H9 (cell line): ENCODE measurements at regions not wholly inside any gene's neighbourhood (a gene's known extent, or its start where the extent isn't known, plus 50 kb on each side); places are given as distances from the start of the nearest gene placed in this dataset.

Experiments
- DNase-seq: peaks from one replicate; pipeline ENCODE4 v3.0.0-alpha.2; 2017
- H2AFZ ChIP-seq: one replicate; pipeline ENCODE4 v1.6.1; 2013; ENCODE audit warnings: mild to moderate bottlenecking, low read length, control low read depth, moderate library complexity
- H2AK5ac ChIP-seq: 2 replicates; pipeline ENCODE4 v1.6.1; 2013; ENCODE audit warnings: low read length, control low read depth, mixed read lengths; ENCODE audit not compliant: insufficient read length
- H2BK120ac ChIP-seq: one replicate; pipeline ENCODE4 v1.6.1; 2013; ENCODE audit warnings: low read depth, mild to moderate bottlenecking, low read length, control low read depth, inconsistent platforms; ENCODE audit not compliant: poor library complexity, severe bottlenecking
- H2BK12ac ChIP-seq: 2 replicates; pipeline ENCODE4 v1.6.1; 2013; ENCODE audit warnings: low read length, control low read depth, mixed read lengths, low read depth; ENCODE audit not compliant: insufficient read length
- H2BK15ac ChIP-seq: 2 replicates; pipeline ENCODE4 v1.6.1; 2013; ENCODE audit warnings: low read depth, low read length, control low read depth
- H2BK20ac ChIP-seq: one replicate; pipeline ENCODE4 v1.6.1; 2013; ENCODE audit warnings: low read depth, mild to moderate bottlenecking, low read length, control low read depth, inconsistent platforms; ENCODE audit not compliant: poor library complexity, severe bottlenecking
- H2BK5ac ChIP-seq: 2 replicates; pipeline ENCODE4 v1.6.1; 2013; ENCODE audit warnings: low read length, control low read depth, mixed read lengths; ENCODE audit not compliant: insufficient read length
- H3K14ac ChIP-seq: 2 replicates; pipeline ENCODE4 v1.6.1; 2013; ENCODE audit warnings: low read length, control low read depth; ENCODE audit not compliant: insufficient read depth
- H3K18ac ChIP-seq: 2 replicates; pipeline ENCODE4 v1.6.1; 2013; ENCODE audit warnings: low read depth, mild to moderate bottlenecking, mixed read lengths, low read length, control low read depth; ENCODE audit not compliant: insufficient read length
- H3K23ac ChIP-seq: 2 replicates; pipeline ENCODE4 v1.6.1; 2013; ENCODE audit warnings: low read length, control low read depth, mixed read lengths, low read depth; ENCODE audit not compliant: insufficient read length
- H3K23me2 ChIP-seq: 2 replicates; pipeline ENCODE4 v1.6.1; 2013; ENCODE audit warnings: low read depth, mild to moderate bottlenecking, mixed read lengths, low read length, control low read depth; ENCODE audit not compliant: insufficient read length, poor library complexity, severe bottlenecking
- H3K27ac ChIP-seq: 2 replicates; pipeline ENCODE4 v1.5.1; 2013; ENCODE audit warnings: low read length, control low read depth, mixed read lengths, low read depth; ENCODE audit not compliant: insufficient read length
- H3K27me3 ChIP-seq: 2 replicates; pipeline ENCODE4 v1.6.1; 2013; ENCODE audit warnings: low read length, control low read depth, inconsistent platforms; ENCODE audit not compliant: insufficient read depth
- H3K4ac ChIP-seq: 2 replicates; pipeline ENCODE4 v1.6.1; 2013; ENCODE audit warnings: low read depth, mild to moderate bottlenecking, control low read depth, inconsistent platforms, low read length, moderate library complexity
- H3K4me1 ChIP-seq: 2 replicates; pipeline ENCODE4 v1.6.1; 2013; ENCODE audit warnings: low read length, control low read depth, inconsistent platforms; ENCODE audit not compliant: insufficient read depth
- H3K4me2 ChIP-seq: 2 replicates; pipeline ENCODE4 v1.6.1; 2013; ENCODE audit warnings: low read length, control low read depth, mixed read lengths; ENCODE audit not compliant: insufficient read length, insufficient read depth
- H3K56ac ChIP-seq: 2 replicates; pipeline ENCODE4 v1.6.1; 2013; ENCODE audit warnings: low read depth, mild to moderate bottlenecking, mixed read lengths, low read length, control low read depth; ENCODE audit not compliant: insufficient read length
- H3K79me1 ChIP-seq: 2 replicates; pipeline ENCODE4 v1.6.1; 2013; ENCODE audit warnings: low read depth, mild to moderate bottlenecking, moderate library complexity, low read length, control low read depth, inconsistent platforms; ENCODE audit not compliant: insufficient read depth, poor library complexity, severe bottlenecking
- H3K79me2 ChIP-seq: 2 replicates; pipeline ENCODE4 v1.6.1; 2013; ENCODE audit warnings: low read length, control low read depth, inconsistent platforms; ENCODE audit not compliant: insufficient read depth
- H3K9ac ChIP-seq: 2 replicates; pipeline ENCODE4 v1.6.1; 2013; ENCODE audit warnings: low read length, control low read depth, mixed read lengths; ENCODE audit not compliant: insufficient read length; ENCODE audit errors: extremely low read depth
- H3K9me3 ChIP-seq: one replicate; pipeline ENCODE4 v1.6.1; 2013; ENCODE audit warnings: low read depth, low read length, inconsistent platforms; ENCODE audit not compliant: control insufficient read depth
- H3T11ph ChIP-seq: one replicate; pipeline ENCODE4 v1.6.1; 2013; ENCODE audit warnings: mild to moderate bottlenecking, low read length, control low read depth, inconsistent platforms
- H4K20me1 ChIP-seq: one replicate; pipeline ENCODE4 v1.6.1; 2013; ENCODE audit not compliant: control insufficient read depth, insufficient read length, insufficient read depth
- H4K5ac ChIP-seq: 2 replicates; pipeline ENCODE4 v1.6.1; 2013; ENCODE audit warnings: low read depth, mild to moderate bottlenecking, mixed read lengths, low read length, control low read depth; ENCODE audit not compliant: insufficient read length
- H4K8ac ChIP-seq: replicated peaks from 2 replicates; pipeline ENCODE4 v1.6.1; 2013; ENCODE audit warnings: low read length, control low read depth, mixed read lengths, low read depth; ENCODE audit not compliant: insufficient read length
- H4K91ac ChIP-seq: 2 replicates; pipeline ENCODE4 v1.6.1; 2013; ENCODE audit warnings: low read depth, mild to moderate bottlenecking, moderate library complexity, mixed read lengths, low read length, control low read depth; ENCODE audit not compliant: insufficient read length
- H3K27ac Mint-ChIP-seq, 3 experiments: 2 replicates in 2 of 3; 3 replicates in 1 of 3; pipeline ENCODE4 v1.8.0; 2020 to 2021; ENCODE audit warnings: mixed read lengths in 3 of 3, mild to moderate bottlenecking in 1 of 3, moderate library complexity in 1 of 3
- H3K27me3 Mint-ChIP-seq: 2 replicates; pipeline ENCODE4 v1.8.0; 2021; ENCODE audit warnings: low read depth, mild to moderate bottlenecking, moderate library complexity, mixed read lengths
- H3K36me3 Mint-ChIP-seq, 3 experiments: 2 replicates in 2 of 3; 3 replicates in 1 of 3; pipeline ENCODE4 v1.8.0; 2020 to 2021; ENCODE audit warnings: low read depth in 3 of 3, mixed read lengths in 3 of 3; ENCODE audit not compliant: insufficient read depth in 1 of 3
- H3K4me1 Mint-ChIP-seq, 2 experiments: 2 replicates each; pipeline ENCODE4 v1.8.0; 2020; ENCODE audit warnings: mixed read lengths in 2 of 2
- H3K4me3 Mint-ChIP-seq, 2 experiments: 2 replicates in 1 of 2; 3 replicates in 1 of 2; pipeline ENCODE4 v1.8.0; 2020 to 2021; ENCODE audit warnings: mild to moderate bottlenecking in 2 of 2, mixed read lengths in 2 of 2, moderate library complexity in 1 of 2
- H3K9me3 Mint-ChIP-seq, 2 experiments: 2 replicates in 1 of 2; 3 replicates in 1 of 2; pipeline ENCODE4 v1.8.0; 2020; ENCODE audit warnings: mild to moderate bottlenecking in 2 of 2, mixed read lengths in 2 of 2, moderate library complexity in 1 of 2
- CTCF ChIP-seq: fragments of 200-600 bp; sonication (generic); conservative IDR thresholded peaks from 3 replicates; pipeline ENCODE4 v1.8.0; 2021; ENCODE audit warnings: antibody characterized with exemption, mild to moderate bottlenecking
- WGBS: extraction: QIAGEN DNeasy Blood & Tissue Kit; methylation state at CpG from one replicate; pipeline ENCODE4 v1.1.7; 2013; ENCODE audit warnings: missing lambda C conversion rate, low lambda C conversion rate, mixed read lengths; ENCODE audit not compliant: insufficient read length; ENCODE audit errors: extremely low coverage; 5-methylcytosine and 5-hydroxymethylcytosine counted together

DNA sequence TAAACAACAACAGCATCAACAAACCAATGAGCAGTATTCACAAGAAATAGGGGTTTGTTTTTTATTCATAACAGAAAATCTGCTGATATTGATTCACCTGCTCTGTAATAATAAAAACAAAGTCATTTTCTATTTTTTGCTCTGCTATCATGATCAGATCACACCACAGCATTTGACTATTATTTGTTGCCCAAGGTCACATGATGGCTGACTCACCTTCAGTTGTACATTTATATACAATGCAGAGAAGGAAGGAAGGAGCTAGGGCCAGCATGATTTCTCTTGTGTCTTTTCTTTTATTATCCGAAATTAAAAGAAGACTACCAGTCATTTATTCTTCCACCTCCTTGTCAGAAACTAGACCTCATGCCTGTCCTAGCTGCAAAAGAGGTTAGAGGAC, 1427.7 kb upstream of the CELF4 start:
- no peak overlapping the region for H3K9ac ChIP-seq
- no peaks in the 10 kb centered on the region for H3K36me3 Mint-ChIP-seq
- no peak overlapping the region for H2BK12ac ChIP-seq
- H3K27ac Mint-ChIP-seq = no peak overlapping the region
- TF ChIP-seq CTCF = no peak
- no peak overlapping the region for H4K5ac ChIP-seq
- H3K79me1 ChIP-seq = no peaks in the 10 kb centered on the region
- H2AFZ ChIP-seq = no peak overlapping the region
- no peaks in the 10 kb centered on the region for H3K9me3 Mint-ChIP-seq
- no peak overlapping the region for H3K27ac ChIP-seq
- H3K56ac ChIP-seq = no peak overlapping the region
- no peaks in the 10 kb centered on the region for H3K4me1 ChIP-seq
- H4K91ac ChIP-seq = no peak overlapping the region
- no peaks in the 10 kb centered on the region for H3K9me3 ChIP-seq
- H3K4me2 ChIP-seq = no peak overlapping the region
- DNase-seq = no peak
- no peak overlapping the region for H3K4ac ChIP-seq
- H3K23me2 ChIP-seq = no peaks in the 10 kb centered on the region
- no peaks in the 10 kb centered on the region for H4K20me1 ChIP-seq
- no peaks in the 10 kb centered on the region for H3K4me1 Mint-ChIP-seq
- H3K18ac ChIP-seq = no peak overlapping the region
- no CpG with 5 or more reads among the region's 1 CpG for WGBS
- no peak overlapping the region for H2AK5ac ChIP-seq
- H3T11ph ChIP-seq = no peak overlapping the region
- H3K4me3 Mint-ChIP-seq = no peak overlapping the region
- H3K14ac ChIP-seq = no peak overlapping the region
- no peak overlapping the region for H2BK5ac ChIP-seq
- no peak overlapping the region for H2BK20ac ChIP-seq
- H4K8ac ChIP-seq = no peak overlapping the region
- H2BK15ac ChIP-seq = no peak overlapping the region
- no peaks in the 10 kb centered on the region for H3K79me2 ChIP-seq
- H3K23ac ChIP-seq = no peak overlapping the region
- H3K27me3 ChIP-seq = no peaks in the 10 kb centered on the region
- no peak overlapping the region for H2BK120ac ChIP-seq
- no peaks in the 10 kb centered on the region for H3K27me3 Mint-ChIP-seq
